ENCODE measurements at regions not wholly inside any gene's neighbourhood (a gene's known extent, or its start where the extent isn't known, plus 50 kb on each side); places are given as distances from the start of the nearest gene placed in this dataset.

DNA sequence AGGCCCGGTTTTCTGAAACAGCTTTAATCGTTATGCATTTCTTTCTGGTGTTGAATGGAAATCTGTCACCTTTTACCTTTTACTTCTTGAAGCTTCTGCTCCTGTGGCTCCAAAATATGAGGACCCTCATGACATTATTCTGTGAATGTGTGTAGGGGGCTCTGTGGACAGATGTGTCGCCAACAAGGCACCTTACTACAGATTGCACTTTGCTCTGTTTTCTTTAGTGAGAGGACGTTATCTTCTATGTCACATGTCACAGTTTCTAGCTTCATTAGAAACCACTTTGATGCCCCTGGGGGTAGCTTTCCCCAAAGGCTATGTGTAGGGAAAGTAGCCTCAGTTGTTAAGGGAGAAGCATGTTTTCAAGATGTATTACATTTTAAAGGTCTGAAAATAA lies 195.6 kb downstream of the ZNF621 start:
- intact Hi-C loops (cut with DNase I; ENCODE audit: low total_unique reads) = loop anchor here (5.0 to 10.0 kb wide), 2 partner anchors 482 to 574 kb away; no protein-coding TSS in a partner anchor

DNA sequence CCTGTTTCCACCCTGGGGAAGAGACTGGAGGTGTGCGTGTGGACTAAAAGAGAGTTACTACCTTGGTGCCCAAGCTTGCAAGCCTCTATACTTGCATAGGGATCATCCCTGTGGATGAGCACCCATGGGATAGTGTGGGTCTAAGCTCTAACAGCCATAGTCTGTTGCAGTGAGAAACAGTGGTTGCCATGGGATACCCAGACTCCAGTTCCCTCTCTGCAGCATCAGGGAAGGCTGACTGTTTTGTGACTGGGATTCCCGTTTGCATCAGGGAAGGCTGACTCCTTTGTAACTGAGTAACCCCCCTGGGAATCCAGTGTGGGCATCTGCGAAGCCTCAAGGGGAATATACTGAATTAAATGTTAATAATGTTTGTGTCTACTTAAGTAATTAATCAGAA lies 196.1 kb downstream of the ZNF621 start:
- no peaks in the 10 kb centered on the region for H3K9me3 ChIP-seq
- H3K27me3 ChIP-seq = no peaks in the 10 kb centered on the region
- DNase-seq (no peak), ATAC-seq (no peak)
- TF ChIP-seq, protein P1, sequence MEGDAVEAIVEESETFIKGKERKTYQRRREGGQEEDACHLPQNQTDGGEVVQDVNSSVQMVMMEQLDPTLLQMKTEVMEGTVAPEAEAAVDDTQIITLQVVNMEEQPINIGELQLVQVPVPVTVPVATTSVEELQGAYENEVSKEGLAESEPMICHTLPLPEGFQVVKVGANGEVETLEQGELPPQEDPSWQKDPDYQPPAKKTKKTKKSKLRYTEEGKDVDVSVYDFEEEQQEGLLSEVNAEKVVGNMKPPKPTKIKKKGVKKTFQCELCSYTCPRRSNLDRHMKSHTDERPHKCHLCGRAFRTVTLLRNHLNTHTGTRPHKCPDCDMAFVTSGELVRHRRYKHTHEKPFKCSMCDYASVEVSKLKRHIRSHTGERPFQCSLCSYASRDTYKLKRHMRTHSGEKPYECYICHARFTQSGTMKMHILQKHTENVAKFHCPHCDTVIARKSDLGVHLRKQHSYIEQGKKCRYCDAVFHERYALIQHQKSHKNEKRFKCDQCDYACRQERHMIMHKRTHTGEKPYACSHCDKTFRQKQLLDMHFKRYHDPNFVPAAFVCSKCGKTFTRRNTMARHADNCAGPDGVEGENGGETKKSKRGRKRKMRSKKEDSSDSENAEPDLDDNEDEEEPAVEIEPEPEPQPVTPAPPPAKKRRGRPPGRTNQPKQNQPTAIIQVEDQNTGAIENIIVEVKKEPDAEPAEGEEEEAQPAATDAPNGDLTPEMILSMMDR (IDR thresholded peaks at IDR 0.05 in 4 of 5, conservative IDR thresholded peaks at IDR 0.05 in 1 of 5) = no peak
- TF ChIP-seq POLR2A (IDR thresholded peaks at IDR 0.05) = no peak
- no peak overlapping the region for H3K4me3 ChIP-seq
- in situ Hi-C loops (cut with MboI; ENCODE audit: low sequenced_read_pairs in 4 of 4) (no loop called here), intact Hi-C loops (cut with DNase I; ENCODE audit: low total_unique reads) (loop anchor here (5.0 to 10.0 kb wide), 2 partner anchors 481 to 574 kb away; no protein-coding TSS in a partner anchor)
- H3K4me1 ChIP-seq = no peaks in the 10 kb centered on the region
- H3K36me3 ChIP-seq = no peaks in the 10 kb centered on the region
- no peak overlapping the region for H3K27ac ChIP-seq

More for the DNA sequence above, 195.6 kb downstream of the ZNF621 start:
- Histone ChIP-seq H3K27me3 (no peaks in the 10 kb centered on the region), H3K9me3 (no peaks in the 10 kb centered on the region), H3K36me3 (no peaks in the 10 kb centered on the region), H3K4me3 (no peak overlapping the region), H3K27ac (no peak overlapping the region), H3K4me1 (no peaks in the 10 kb centered on the region)
- TF ChIP-seq POLR2A (IDR thresholded peaks at IDR 0.05) = no peak
- TF ChIP-seq, protein P1 (IDR thresholded peaks at IDR 0.05 in 4 of 5, conservative IDR thresholded peaks at IDR 0.05 in 1 of 5) = no peak
- DNase-seq (no peak), ATAC-seq (no peak)
- in situ Hi-C loops (cut with MboI; ENCODE audit: low sequenced_read_pairs in 4 of 4) = no loop called here

DNA sequence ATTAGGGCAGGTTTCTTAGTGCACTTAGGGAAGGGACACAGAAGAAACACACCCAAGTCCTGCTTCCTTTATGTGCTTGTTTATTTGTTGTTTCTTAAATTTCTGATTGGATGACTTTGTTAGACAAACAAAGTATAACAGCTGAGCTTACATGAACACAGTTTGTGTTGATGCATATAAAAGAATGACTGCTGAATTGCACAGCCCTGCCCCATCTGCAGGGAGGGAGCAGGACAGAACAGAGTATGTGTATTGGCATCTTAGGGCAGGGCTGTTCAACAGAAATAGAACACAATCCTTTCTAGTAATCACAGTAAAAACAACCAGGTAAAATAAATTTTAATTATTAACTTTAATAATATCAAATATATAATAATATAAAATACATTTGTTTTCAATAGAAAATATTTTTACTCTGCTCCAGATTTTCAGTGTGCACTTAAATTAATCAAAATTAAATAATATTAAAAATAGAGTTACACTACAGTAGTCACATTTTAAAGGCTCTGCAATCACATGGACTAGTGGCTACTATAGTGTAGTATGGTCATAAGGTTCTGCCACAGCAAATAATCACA lies 198.4 kb downstream of the ZNF621 start:
- Histone ChIP-seq H3K9me3 (no peaks in the 10 kb centered on the region), H3K27me3 (no peaks in the 10 kb centered on the region), H3K4me1 (no peaks in the 10 kb centered on the region), H3K36me3 (no peaks in the 10 kb centered on the region), H3K4me3 (no peak overlapping the region), H3K27ac (no peak overlapping the region)
- TF ChIP-seq, protein P1 (IDR thresholded peaks at IDR 0.05 in 4 of 5, conservative IDR thresholded peaks at IDR 0.05 in 1 of 5) = no peak
- no peak for TF ChIP-seq POLR2A (IDR thresholded peaks at IDR 0.05)
- ATAC-seq (no peak), DNase-seq (no peak)
- in situ Hi-C loops (cut with MboI; ENCODE audit: low sequenced_read_pairs in 4 of 4) (no loop called here), intact Hi-C loops (cut with DNase I; ENCODE audit: low total_unique reads) (loop anchor here (5.0 to 10.0 kb wide), 2 partner anchors 479 to 572 kb away; no protein-coding TSS in a partner anchor)

DNA sequence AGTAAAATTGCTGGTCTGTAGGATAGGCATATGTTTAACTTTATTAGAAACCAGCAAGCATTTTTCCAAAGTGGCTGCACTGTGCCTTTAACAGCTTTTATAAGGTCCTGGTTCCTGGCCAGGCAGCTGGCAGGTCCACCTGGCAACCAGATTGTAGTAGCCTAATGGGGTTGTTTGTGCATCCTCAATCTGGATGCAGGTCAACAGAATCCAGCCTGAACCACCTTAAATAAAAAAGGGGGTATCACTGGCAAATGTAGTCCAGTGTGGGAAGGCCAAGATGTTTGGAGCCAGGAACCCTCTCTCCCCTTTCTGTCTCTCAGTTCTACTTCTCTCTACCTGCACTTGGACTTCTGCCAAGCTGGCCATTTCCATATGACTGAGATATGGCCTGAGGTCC lies 200.3 kb downstream of the ZNF621 start:
- in situ Hi-C loops (cut with MboI; ENCODE audit: low sequenced_read_pairs in 4 of 4) = no loop called here
- DNase-seq (no peak), ATAC-seq (no peak)
- no peaks in the 10 kb centered on the region for H3K27me3 ChIP-seq
- no peak overlapping the region for H3K4me3 ChIP-seq
- no peaks in the 10 kb centered on the region for H3K4me1 ChIP-seq
- no peak for TF ChIP-seq POLR2A (IDR thresholded peaks at IDR 0.05)
- TF ChIP-seq, protein P1 (IDR thresholded peaks at IDR 0.05 in 4 of 5, conservative IDR thresholded peaks at IDR 0.05 in 1 of 5) = no peak
- H3K9me3 ChIP-seq = no peaks in the 10 kb centered on the region
- no peak overlapping the region for H3K27ac ChIP-seq
- intact Hi-C loops (cut with DNase I; ENCODE audit: low total_unique reads) = loop anchor here (10.0 kb wide), 1 partner anchor 570 kb away; no protein-coding TSS in a partner anchor
- H3K36me3 ChIP-seq = no peaks in the 10 kb centered on the region
